ENCODE measurements at regions not wholly inside any gene's neighbourhood (a gene's known extent, or its start where the extent isn't known, plus 50 kb on each side); places are given as distances from the start of the nearest gene placed in this dataset.
"Not testable (repeated sequence)": the region's sequence is repeated elsewhere in the genome, so short reads cannot be mapped to it uniquely, and the experiment has no call there.

GRCh38 chr10:42690449-42691360 lies 52.3 kb upstream of the ZNF33B start:
- DNase-seq (ENCODE audit: low spot score): peak; percentile 84
- FAIRE-seq: peak; percentile 96

GRCh38 chr10:42691361-42692120 lies 53.2 kb upstream of the ZNF33B start:
- FAIRE-seq: peak; percentile 98
- peak; percentile 96 for DNase-seq (ENCODE audit: low spot score)

- DNase-seq (ENCODE audit: low spot score): no peak
- FAIRE-seq: no peak
Measured at GRCh38 chr10:42697926-42698325, 59.6 kb upstream of the ZNF33B start.

- DNase-seq (ENCODE audit: low spot score) (no peak), FAIRE-seq (no peak)
Measured at GRCh38 chr10:42707234-42707633, 68.9 kb upstream of the ZNF33B start.

GRCh38 chr10:42719339-42719738 lies 63.3 kb upstream of the BMS1 start:
- FAIRE-seq: peak; percentile 97
- DNase-seq (ENCODE audit: low spot score): not testable (repeated sequence)

- DNase-seq (ENCODE audit: low spot score): no peak
- no peak for FAIRE-seq
Measured at GRCh38 chr10:42722575-42722974, 60.0 kb upstream of the BMS1 start.

GRCh38 chr10:42723549-42723948 lies 59.0 kb upstream of the BMS1 start:
- peak; percentile 73 for FAIRE-seq

GRCh38 chr10:42724660-42725059 lies 57.9 kb upstream of the BMS1 start:
- peak; percentile 13 for FAIRE-seq
- DNase-seq (ENCODE audit: low spot score): not testable (repeated sequence)

More at GRCh38 chr10:42723549-42723948, 59.0 kb upstream of the BMS1 start:
- not testable (repeated sequence) for DNase-seq (ENCODE audit: low spot score)

GRCh38 chr10:42732266-42732665 lies 50.3 kb upstream of the BMS1 start:
- peak; percentile 99 for FAIRE-seq
- no peak for DNase-seq (ENCODE audit: low spot score)
